PC-3 (cell line): ENCODE measurements at regions not wholly inside any gene's neighbourhood (a gene's known extent, or its start where the extent isn't known, plus 50 kb on each side); places are given as distances from the start of the nearest gene placed in this dataset.

Experiments
- CTCF ChIP-seq: fragments of 300-600 bp; sonication (generic); conservative IDR thresholded peaks from 2 replicates; pipeline ENCODE4 v1.5.1; 2017; ENCODE audit warnings: antibody characterized with exemption, low read depth, mild to moderate bottlenecking, low read length
- EZH2 ChIP-seq: fragments of 300-600 bp; sonication (generic); IDR thresholded peaks from one replicate; pipeline ENCODE4 v1.6.1; 2017; ENCODE audit warnings: antibody characterized with exemption, mild to moderate bottlenecking, low read length; ENCODE audit not compliant: unreplicated experiment
- EZH2phosphoT487 ChIP-seq: fragments of 300-600 bp; sonication (generic); IDR thresholded peaks from 2 replicates; pipeline ENCODE4 v1.6.1; 2018; ENCODE audit warnings: mild to moderate bottlenecking, antibody characterized with exemption, low read length, borderline replicate concordance

GRCh38 chr11:38013157-38013556 is 1415.1 kb upstream of the RAG2 start:
- no peak for TF ChIP-seq CTCF
- TF ChIP-seq EZH2: no peak
- no peak for TF ChIP-seq EZH2phosphoT487
